ENCODE measurements at regions not wholly inside any gene's neighbourhood (a gene's known extent, or its start where the extent isn't known, plus 50 kb on each side); places are given as distances from the start of the nearest gene placed in this dataset.

DNA sequence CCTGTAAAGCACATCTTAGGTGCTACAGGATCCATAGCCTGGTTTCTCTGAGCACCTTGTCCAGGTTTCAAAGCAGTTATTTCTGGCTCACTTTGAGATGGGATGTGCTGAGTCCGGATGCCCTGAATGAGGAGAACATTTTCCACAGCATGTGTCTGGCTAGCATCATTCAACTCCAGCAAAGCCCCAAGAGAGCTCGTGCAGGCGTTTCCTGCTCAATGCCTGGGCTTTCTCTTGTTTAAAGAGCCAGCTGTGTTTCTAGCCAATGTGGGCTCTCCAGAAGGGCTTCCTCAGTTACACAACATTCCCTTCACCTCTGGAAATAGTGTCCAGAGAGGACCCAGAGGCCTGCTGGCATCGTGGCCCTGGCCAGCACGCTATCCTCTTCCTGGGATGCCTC, 411.7 kb downstream of the DMAC1 start:
- Histone ChIP-seq H3K4me3 (no peak overlapping the region), H3K4me1 (no peaks in the 10 kb centered on the region), H3K36me3 (no peaks in the 10 kb centered on the region), H3K27ac (replicated peaks) (no peak overlapping the region), H3K27me3 (ENCODE audit: low read depth) (no peaks in the 10 kb centered on the region), H3K9me3 (replicated peaks) (no peaks in the 10 kb centered on the region)
- DNase-seq, result peak; percentile 20
- intact Hi-C loops (cut with micrococcal nuclease), result no loop called here
- TF ChIP-seq, protein P1, sequence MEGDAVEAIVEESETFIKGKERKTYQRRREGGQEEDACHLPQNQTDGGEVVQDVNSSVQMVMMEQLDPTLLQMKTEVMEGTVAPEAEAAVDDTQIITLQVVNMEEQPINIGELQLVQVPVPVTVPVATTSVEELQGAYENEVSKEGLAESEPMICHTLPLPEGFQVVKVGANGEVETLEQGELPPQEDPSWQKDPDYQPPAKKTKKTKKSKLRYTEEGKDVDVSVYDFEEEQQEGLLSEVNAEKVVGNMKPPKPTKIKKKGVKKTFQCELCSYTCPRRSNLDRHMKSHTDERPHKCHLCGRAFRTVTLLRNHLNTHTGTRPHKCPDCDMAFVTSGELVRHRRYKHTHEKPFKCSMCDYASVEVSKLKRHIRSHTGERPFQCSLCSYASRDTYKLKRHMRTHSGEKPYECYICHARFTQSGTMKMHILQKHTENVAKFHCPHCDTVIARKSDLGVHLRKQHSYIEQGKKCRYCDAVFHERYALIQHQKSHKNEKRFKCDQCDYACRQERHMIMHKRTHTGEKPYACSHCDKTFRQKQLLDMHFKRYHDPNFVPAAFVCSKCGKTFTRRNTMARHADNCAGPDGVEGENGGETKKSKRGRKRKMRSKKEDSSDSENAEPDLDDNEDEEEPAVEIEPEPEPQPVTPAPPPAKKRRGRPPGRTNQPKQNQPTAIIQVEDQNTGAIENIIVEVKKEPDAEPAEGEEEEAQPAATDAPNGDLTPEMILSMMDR (IDR thresholded peaks at IDR 0.05; ENCODE audit: borderline replicate concordance), result no peak

DNA sequence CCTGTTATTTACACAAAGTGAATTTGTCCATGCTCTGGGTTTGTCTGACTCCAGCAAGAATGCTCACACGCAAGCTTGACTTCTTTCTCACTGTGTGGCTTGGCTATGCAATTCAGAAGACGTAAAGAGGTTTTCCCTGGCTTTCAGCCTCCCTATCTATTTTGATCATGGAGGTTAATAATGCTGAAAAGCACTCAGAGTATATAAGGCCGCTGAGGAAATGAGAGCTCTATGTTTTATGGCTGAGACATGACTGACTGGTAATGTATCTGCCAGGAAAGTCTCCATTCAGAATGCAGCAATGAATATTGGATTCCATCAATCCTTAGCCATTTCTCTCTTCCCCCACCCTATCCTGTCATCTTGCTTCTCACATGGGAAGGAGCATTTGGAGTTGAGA, 417.3 kb downstream of the DMAC1 start:
- Histone ChIP-seq H3K36me3 (no peaks in the 10 kb centered on the region), H3K27ac (replicated peaks) (no peak overlapping the region), H3K4me3 (no peak overlapping the region), H3K9me3 (replicated peaks) (no peaks in the 10 kb centered on the region), H3K4me1 (no peaks in the 10 kb centered on the region), H3K27me3 (ENCODE audit: low read depth) (no peaks in the 10 kb centered on the region)
- DNase-seq, result no peak
- intact Hi-C loops (cut with micrococcal nuclease), result no loop called here
- TF ChIP-seq, protein P1 (IDR thresholded peaks at IDR 0.05; ENCODE audit: borderline replicate concordance), result no peak

DNA sequence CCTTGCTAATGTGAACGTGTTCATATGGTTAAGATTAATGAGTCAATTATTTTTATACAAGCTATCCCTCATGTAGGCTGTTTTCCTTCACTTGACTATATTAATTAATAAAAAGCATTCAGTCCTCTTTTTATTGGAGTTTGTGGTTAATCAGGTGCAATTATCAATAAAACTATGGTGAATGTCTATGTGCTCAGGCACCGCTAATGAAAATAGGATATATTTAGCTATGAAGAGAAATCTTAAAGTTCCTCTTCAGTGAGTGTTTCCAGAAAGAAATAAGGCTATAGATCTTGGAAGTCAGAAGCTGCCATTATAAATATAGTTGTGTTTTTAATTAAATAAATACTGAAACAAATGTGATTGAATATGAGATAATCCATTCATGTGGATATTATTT, 422.1 kb downstream of the DMAC1 start:
- Histone ChIP-seq H3K9me3 (replicated peaks) (peaks cover 14% of the 10 kb centered on the region), H3K27ac (replicated peaks) (no peak overlapping the region), H3K4me3 (no peak overlapping the region), H3K4me1 (no peaks in the 10 kb centered on the region), H3K27me3 (ENCODE audit: low read depth) (no peaks in the 10 kb centered on the region), H3K36me3 (no peaks in the 10 kb centered on the region)
- no peak for DNase-seq
- intact Hi-C loops (cut with micrococcal nuclease), result no loop called here
- TF ChIP-seq, protein P1 (IDR thresholded peaks at IDR 0.05; ENCODE audit: borderline replicate concordance), result no peak

DNA sequence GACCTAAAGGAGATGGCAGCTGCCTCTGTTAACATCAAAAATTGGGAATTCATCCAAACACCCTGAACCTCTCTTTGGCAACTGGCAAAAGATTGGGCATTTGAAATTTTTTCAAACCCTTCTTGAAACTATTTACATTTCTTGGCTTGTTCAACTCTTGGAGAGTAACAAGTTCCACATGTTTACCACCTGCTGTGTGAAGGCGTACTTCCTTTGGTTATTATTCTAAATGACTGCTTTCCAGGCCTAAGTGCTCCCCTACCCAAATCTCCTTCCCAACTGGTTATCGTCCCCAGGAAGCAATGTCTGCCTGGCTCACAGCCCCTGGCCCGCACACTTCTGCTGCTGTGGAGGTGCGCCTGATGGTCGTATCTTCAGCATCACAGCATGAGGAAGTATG, 422.7 kb downstream of the DMAC1 start:
- H3K27ac ChIP-seq (replicated peaks), result no peak overlapping the region
- intact Hi-C loops (cut with micrococcal nuclease), result no loop called here
- TF ChIP-seq, protein P1 (IDR thresholded peaks at IDR 0.05; ENCODE audit: borderline replicate concordance), result no peak
- peaks cover 14% of the 10 kb centered on the region for H3K9me3 ChIP-seq (replicated peaks)
- no peaks in the 10 kb centered on the region for H3K27me3 ChIP-seq (ENCODE audit: low read depth)
- H3K4me1 ChIP-seq, result no peaks in the 10 kb centered on the region
- H3K36me3 ChIP-seq, result no peaks in the 10 kb centered on the region
- no peak overlapping the region for H3K4me3 ChIP-seq
- DNase-seq, result no peak

DNA sequence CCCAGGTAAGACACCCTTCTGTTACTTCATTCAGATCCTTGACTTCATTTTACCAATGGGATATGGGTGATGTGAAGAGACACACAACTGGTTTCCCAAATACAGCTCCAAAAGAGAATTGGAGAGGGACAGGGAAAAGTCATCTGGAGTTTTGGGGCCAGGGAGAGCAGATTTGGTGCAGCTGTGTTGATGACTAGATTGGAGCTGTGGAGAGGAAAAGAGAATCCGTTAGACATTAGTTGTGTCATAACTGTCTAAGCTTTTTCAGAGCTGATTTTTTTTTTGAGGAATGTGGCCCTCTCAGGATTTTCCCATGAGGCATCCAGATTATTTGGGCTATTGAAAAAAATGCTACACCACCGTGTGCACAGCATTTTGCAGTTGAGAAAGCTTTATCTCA, 423.4 kb downstream of the DMAC1 start:
- no peak overlapping the region for H3K4me3 ChIP-seq
- peaks cover 14% of the 10 kb centered on the region for H3K9me3 ChIP-seq (replicated peaks)
- DNase-seq, result no peak
- intact Hi-C loops (cut with micrococcal nuclease), result no loop called here
- TF ChIP-seq, protein P1 (IDR thresholded peaks at IDR 0.05; ENCODE audit: borderline replicate concordance), result no peak
- no peaks in the 10 kb centered on the region for H3K27me3 ChIP-seq (ENCODE audit: low read depth)
- peaks cover 4% of the 10 kb centered on the region for H3K4me1 ChIP-seq
- H3K36me3 ChIP-seq, result no peaks in the 10 kb centered on the region
- no peak overlapping the region for H3K27ac ChIP-seq (replicated peaks)

DNA sequence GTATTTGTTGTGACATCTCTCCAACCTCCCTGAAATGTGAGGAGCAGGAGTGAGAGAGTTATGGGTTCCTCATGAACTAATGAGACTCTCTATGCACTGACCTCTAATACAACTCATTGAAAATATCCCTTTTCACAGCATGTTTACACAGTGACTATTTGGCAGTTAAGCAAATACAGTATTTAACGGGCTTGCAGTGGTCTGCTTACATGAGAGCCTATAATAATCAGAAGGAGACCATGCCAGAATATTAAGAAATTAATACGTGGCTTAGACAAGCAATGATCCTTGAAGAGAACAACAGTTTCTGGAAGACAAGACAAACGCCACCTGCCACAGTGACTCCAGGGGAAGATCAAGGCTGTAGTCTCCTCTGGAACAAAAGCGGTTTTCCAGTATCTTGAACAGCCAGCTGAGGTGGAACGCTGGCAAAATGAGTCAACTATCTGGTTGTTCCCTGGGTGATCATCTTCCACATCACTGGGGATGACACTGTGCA, 424.5 kb downstream of the DMAC1 start:
- Histone ChIP-seq H3K4me1 (peaks cover 15% of the 10 kb centered on the region), H3K4me3 (no peak overlapping the region), H3K27me3 (ENCODE audit: low read depth) (no peaks in the 10 kb centered on the region), H3K36me3 (no peaks in the 10 kb centered on the region), H3K9me3 (replicated peaks) (peaks cover 14% of the 10 kb centered on the region), H3K27ac (replicated peaks) (no peak overlapping the region)
- no peak for DNase-seq
- intact Hi-C loops (cut with micrococcal nuclease), result no loop called here
- TF ChIP-seq, protein P1 (IDR thresholded peaks at IDR 0.05; ENCODE audit: borderline replicate concordance), result no peak

All from left ventricle myocardium inferior (tissue), 1 donor.